D721Med (cell line): ENCODE measurements at regions not wholly inside any gene's neighbourhood (a gene's known extent, or its start where the extent isn't known, plus 50 kb on each side); places are given as distances from the start of the nearest gene placed in this dataset.

Experiments
- DNase-seq: peaks from one replicate; pipeline ENCODE4 v3.0.0; 2011; ENCODE audit warnings: low spot score; ENCODE audit not compliant: insufficient read length
- FAIRE-seq: peaks from 2 replicates; lab custom pipeline; 2011; peaks lifted over from hg19 to GRCh38; lab: Jason Lieb, UNC
- TF ChIP-seq, protein P1 (sequence below): IDR thresholded peaks from 2 replicates; pipeline ENCODE4 v1.5.1; 2012; ENCODE audit warnings: mild to moderate bottlenecking, control low read depth; ENCODE audit not compliant: insufficient read depth; ENCODE audit errors: missing control alignments

DNA sequence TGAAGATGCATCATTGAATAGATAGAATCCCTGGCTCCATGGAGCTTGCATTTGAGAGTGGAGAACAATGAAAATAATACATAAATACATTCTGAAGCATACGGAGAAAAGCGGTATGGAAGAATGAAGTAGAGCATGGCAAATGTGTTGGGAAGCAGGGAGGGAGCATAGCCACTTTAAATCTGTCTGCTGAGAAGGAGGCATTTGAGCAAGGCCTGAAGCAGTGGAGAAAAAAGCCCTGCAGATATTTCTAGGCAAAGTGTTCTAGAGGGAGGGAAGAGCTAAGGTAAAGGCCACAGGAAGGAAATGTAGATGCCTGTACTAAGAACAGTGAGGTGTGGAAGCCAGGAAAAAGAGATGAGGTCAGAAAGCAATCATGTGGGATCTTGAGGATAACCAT lies 484.8 kb downstream of the CNTN3 start:
- FAIRE-seq (no peak), DNase-seq (no peak)
- TF ChIP-seq, protein P1, sequence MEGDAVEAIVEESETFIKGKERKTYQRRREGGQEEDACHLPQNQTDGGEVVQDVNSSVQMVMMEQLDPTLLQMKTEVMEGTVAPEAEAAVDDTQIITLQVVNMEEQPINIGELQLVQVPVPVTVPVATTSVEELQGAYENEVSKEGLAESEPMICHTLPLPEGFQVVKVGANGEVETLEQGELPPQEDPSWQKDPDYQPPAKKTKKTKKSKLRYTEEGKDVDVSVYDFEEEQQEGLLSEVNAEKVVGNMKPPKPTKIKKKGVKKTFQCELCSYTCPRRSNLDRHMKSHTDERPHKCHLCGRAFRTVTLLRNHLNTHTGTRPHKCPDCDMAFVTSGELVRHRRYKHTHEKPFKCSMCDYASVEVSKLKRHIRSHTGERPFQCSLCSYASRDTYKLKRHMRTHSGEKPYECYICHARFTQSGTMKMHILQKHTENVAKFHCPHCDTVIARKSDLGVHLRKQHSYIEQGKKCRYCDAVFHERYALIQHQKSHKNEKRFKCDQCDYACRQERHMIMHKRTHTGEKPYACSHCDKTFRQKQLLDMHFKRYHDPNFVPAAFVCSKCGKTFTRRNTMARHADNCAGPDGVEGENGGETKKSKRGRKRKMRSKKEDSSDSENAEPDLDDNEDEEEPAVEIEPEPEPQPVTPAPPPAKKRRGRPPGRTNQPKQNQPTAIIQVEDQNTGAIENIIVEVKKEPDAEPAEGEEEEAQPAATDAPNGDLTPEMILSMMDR = no peak

DNA sequence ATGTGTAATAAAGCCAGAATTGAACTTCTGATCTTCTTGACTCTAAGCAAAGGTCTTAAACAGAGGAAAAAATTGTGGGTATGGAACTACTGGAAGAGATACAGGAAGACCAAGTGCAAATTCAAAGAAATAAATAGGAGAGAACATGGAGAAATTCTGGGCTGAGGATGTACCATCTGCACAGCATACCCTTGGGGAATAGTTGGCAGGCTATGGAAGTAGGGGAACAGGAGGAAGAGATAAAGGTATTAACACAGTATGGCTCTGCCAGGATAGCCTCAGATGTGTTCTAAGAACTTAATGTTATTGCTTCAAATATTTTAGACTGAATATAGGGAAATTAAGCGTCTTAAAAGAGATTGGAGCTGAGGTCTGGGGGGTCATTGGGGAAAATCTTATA lies 485.4 kb downstream of the CNTN3 start:
- TF ChIP-seq, protein P1 = no peak
- FAIRE-seq (no peak), DNase-seq (no peak)

DNA sequence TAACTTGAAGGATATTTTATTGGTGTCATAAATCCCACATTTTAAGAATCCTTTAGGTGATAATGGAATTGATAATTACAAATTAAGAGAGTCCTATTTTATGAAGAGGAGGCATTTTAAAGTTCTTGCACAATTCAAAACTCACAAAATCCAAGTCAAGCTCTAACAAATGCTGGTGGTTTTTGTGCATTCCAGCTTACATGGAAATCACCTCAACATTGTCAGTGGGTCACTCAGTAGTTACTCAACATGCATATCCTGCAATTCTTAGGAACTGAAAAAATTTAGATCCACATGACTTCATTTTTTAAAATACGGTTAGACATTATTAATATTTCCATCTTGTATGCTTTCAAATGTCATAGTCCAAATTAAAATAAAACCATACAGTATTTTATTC lies 487.2 kb downstream of the CNTN3 start:
- FAIRE-seq = no peak
- DNase-seq = no peak
- TF ChIP-seq, protein P1 = no peak

DNA sequence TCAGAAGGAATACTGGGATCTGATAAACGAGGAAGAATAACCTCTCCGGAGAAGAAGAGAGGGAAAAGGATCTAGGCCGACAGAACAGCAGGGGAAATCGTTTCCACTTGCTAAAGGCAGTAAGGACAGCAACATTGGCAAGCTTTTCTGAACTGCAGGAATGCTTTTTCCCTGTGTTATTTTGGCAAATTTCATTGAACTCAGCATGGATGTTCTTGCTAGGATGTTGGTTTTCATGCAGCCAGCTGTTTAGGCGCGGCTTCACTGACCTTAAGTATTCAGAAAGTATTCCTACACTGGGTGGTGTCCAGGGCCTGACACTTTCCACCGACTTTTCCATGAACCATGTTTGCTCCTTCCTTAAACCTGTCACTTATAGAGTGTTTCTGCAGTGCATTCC lies 489.7 kb downstream of the CNTN3 start:
- FAIRE-seq (no peak), DNase-seq (no peak)
- TF ChIP-seq, protein P1 = no peak

DNA sequence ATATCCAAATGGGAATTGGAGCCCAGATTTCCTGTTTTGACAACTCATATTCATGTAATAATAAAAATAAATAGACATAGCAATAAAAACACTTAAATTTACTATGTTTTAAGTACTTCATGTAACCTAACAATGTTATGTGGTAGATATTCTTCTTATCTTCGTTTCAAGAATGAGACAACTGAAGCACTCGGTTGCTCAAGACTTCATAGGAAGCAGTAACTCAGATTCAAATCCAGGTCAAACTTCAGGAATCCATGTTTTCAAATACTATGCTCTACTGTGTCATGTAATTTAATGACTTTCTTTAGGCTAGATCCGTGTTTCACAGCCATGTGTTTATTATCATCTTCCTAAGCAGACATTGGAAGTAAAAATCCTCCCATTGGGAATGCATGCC lies 492.2 kb downstream of the CNTN3 start:
- TF ChIP-seq, protein P1 = no peak
- DNase-seq (no peak), FAIRE-seq (no peak)

DNA sequence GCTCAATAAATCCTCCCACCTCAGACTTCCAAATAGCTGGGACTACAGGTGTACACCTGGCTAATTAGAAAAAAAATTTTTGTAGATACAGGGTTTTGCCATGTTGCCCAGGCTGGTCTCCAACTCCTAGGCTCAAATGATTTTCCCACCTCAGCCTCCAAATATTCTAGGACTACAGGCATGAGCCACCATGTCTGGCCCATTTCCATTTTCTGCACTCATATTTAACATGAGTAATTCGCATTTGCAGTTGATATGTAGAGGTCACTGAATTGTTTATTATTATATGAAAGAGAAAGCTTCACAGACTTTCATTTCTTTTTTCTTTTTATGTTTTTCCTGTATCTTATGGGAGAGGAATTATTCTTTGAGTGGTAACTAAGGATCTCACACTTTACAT lies 492.7 kb downstream of the CNTN3 start:
- FAIRE-seq (no peak), DNase-seq (no peak)
- TF ChIP-seq, protein P1 = no peak

DNA sequence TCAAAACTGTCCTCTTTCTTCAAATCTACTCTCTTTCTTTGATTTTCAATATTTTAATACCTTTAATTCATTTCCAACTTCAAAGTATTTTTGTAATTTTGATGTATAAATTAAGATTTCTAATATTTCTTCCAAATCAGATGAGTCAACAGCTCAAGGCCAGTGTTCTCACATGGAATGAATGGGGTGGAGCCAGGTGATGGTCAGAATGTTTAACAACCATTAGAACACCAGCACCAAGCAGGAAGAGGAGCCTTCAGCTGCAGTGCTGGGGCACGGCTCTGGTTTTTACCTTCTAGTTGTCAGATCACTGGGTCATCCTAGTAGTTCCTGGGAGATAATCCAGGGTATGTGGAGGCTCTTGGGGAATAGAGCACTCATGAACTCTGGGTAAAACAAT lies 494.5 kb upstream of the PDZRN3 start:
- TF ChIP-seq, protein P1 = no peak
- no peak for DNase-seq
- FAIRE-seq = no peak
